ENCODE measurements at regions not wholly inside any gene's neighbourhood (a gene's known extent, or its start where the extent isn't known, plus 50 kb on each side); places are given as distances from the start of the nearest gene placed in this dataset.

- TF ChIP-seq AR (CRISPR knock-in tag; IDR thresholded peaks at IDR 0.05), result no peak
Measured at GRCh38 chr20:43836790-43837189, 77.9 kb upstream of the TOX2 start (continued).

- POLR2A ChIA-PET, result interaction anchor here (0.6 kb wide), 1 partner anchor 190 kb away, joined by 3 read pairs; no protein-coding TSS in a partner anchor
Measured at GRCh38 chr20:43835944-43836508, 78.6 kb upstream of the TOX2 start.

More at GRCh38 chr20:43835944-43836508, 78.6 kb upstream of the TOX2 start:
- H3K4me1 Mint-ChIP-seq, result no peaks in the 10 kb centered on the region
- H3K27me3 Mint-ChIP-seq (ENCODE audit: low read depth), result peaks cover 4% of the 10 kb centered on the region; the same call in 1 of the 2 replicates
- no peaks in the 10 kb centered on the region for H3K36me3 Mint-ChIP-seq
- DNase-seq (ENCODE audit: low spot score), result no peak
- no peak overlapping the region for H3K4me3 Mint-ChIP-seq
- TF ChIP-seq ZNF532 (CRISPR knock-in tag; IDR thresholded peaks at IDR 0.05; ENCODE audit: borderline replicate concordance), result no peak
- TF ChIP-seq ZNF396 (CRISPR knock-in tag; IDR thresholded peaks at IDR 0.05; ENCODE audit: borderline replicate concordance), result no peak
- no peak for TF ChIP-seq PREB (CRISPR knock-in tag; IDR thresholded peaks at IDR 0.05; ENCODE audit: borderline replicate concordance)
- TF ChIP-seq ZMAT4 (CRISPR knock-in tag; IDR thresholded peaks at IDR 0.05), result no peak
- no peak for TF ChIP-seq CBFB (CRISPR knock-in tag; IDR thresholded peaks at IDR 0.05; ENCODE audit: low read depth)
- TF ChIP-seq IRF1 (CRISPR knock-in tag; IDR thresholded peaks at IDR 0.05), result no peak
- TF ChIP-seq EMX1 (CRISPR knock-in tag; IDR thresholded peaks at IDR 0.05), result no peak
- TF ChIP-seq ZNF121 (CRISPR knock-in tag; IDR thresholded peaks at IDR 0.05), result no peak
- no peak for TF ChIP-seq ELF4 (CRISPR knock-in tag; IDR thresholded peaks at IDR 0.05; ENCODE audit: low read depth)
- TF ChIP-seq SOX15 (CRISPR knock-in tag; IDR thresholded peaks at IDR 0.05), result no peak
- TF ChIP-seq USF2 (CRISPR knock-in tag; IDR thresholded peaks at IDR 0.05), result no peak
- no peak for TF ChIP-seq FOXP4 (CRISPR knock-in tag; IDR thresholded peaks at IDR 0.05)
- TF ChIP-seq ZBTB21 (CRISPR knock-in tag; IDR thresholded peaks at IDR 0.05; ENCODE audit: borderline replicate concordance), result no peak
- TF ChIP-seq NR3C1 (CRISPR knock-in tag; conservative IDR thresholded peaks at IDR 0.05; ENCODE audit: low read depth), result no peak
- no peaks in the 10 kb centered on the region for H3K9me3 Mint-ChIP-seq
- CTCF ChIA-PET, result interaction anchor here (0.7 kb wide), 1 partner anchor 114 kb away, joined by 3 read pairs; no protein-coding TSS in a partner anchor
- ATAC-seq, result no peak
- no peak overlapping the region for H3K27ac Mint-ChIP-seq
